ENCODE measurements at regions not wholly inside any gene's neighbourhood (a gene's known extent, or its start where the extent isn't known, plus 50 kb on each side); places are given as distances from the start of the nearest gene placed in this dataset.
"Not testable (repeated sequence)": the region's sequence is repeated elsewhere in the genome, so short reads cannot be mapped to it uniquely, and the experiment has no call there.

DNA sequence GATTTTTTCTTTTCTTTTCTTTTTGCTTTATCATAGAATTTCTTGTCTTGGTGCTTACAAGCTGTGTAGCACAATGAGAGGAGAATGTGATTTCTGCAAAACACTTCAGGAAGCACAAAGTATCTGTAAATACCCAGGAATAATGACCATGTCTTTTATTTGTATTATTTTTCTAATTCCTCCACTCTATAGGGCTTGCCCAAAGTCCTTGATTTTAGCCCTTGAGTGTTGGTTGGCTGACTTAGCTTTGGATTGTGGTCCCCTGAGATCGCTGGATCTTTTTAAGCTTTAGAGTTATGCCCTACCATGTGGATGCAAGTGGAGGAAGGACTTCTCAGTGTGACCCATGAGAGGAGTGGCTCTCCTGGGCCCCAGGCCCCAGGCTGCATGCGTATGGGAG, 52.2 kb downstream of the HOXC4 start:
- DNase-seq, result not testable (repeated sequence)

DNA sequence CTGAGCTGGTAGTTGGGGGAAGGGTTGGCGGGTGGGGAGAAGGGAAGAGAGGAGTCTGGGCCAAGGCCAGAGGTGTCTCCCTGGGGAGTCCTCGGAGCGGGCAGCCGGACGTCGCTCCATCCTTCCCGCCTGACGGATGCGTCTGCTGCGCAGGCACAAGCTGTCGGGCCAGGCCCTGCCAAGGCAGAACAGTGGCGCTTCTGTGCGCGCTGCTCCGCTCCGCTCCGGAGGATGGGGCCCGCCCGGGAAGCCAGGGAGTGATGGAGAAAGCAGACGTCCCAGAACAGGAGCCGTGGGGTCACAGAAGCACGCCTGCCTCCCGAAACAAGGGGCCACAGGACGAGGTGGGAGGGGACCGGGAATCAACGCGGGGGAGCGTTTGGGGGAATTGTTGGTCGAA, 52.6 kb downstream of the HOXC4 start:
- DNase-seq, result not testable (repeated sequence)

- DNase-seq, result peak; percentile 10
These were observed 53.4 kb downstream of the HOXC4 start for GRCh38 chr12:54106803-54107579.

GRCh38 chr12:54112336-54112735, 58.7 kb downstream of the HOXC4 start:
- peak; percentile 70 for DNase-seq

GRCh38 chr12:54116055-54116454, 62.4 kb downstream of the HOXC4 start:
- DNase-seq, result not testable (repeated sequence)

GRCh38 chr12:54117392-54117791, 63.8 kb downstream of the HOXC4 start:
- not testable (repeated sequence) for DNase-seq

GRCh38 chr12:54119082-54119481, 65.4 kb downstream of the HOXC4 start:
- not testable (repeated sequence) for DNase-seq

DNA sequence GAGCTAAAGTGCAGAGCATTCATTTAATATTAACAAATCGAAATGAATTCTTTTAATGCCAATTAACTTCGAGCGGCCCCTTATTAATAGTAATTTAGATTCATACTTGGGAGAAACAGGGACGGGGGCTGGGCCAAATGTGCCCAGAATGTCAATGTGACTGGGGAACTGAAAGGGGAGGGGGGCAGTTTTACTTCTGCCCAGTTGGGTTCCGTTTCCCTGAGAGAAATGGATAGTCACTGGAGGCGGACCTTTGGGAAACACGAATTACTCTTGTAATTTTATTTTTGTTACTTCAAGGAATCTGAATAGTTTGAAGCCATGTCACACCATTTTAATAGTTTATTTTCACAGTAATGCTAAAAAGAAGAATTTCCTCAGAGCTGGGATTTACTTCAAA, 64.8 kb downstream of the SMUG1 start:
- not testable (repeated sequence) for DNase-seq

GRCh38 chr12:54125708-54126028, 63.1 kb downstream of the SMUG1 start:
- not testable (repeated sequence) for DNase-seq

DNA sequence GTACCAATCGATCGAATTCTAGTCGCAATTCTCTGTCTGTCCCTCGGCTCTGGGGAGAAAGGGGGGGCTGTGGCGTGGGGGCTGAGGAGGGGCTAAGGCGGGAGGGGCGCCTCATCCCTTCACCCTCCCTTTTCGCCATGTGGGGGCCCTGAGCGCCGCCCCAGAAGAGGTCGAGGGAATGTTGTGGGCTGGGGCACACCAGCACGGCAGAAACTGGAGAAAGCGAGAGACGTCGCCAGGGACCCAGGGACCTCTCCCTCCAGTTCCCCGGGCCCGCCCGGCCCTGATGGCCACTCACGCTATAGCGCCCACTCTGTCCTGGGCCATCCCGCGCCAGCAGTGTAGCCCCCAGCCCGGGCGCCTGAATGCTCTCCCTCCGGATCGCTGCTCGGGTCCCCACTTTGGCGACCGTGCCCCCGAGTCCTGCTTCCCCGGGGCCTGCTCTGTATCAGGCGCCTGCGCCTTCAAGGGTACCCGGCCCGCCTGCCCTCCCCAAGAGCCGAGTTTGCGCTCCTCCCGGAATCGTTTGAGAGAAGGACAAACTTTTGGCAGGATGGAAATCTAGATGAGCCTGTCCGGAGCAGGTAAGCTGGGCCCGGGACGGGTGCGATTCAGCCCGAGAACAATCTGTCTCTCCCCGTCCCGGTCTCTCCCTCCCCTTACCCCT, 62.6 kb downstream of the SMUG1 start:
- DNase-seq, result no peak

GRCh38 chr12:54126696-54127537, 61.9 kb downstream of the SMUG1 start:
- DNase-seq, result no peak

DNA sequence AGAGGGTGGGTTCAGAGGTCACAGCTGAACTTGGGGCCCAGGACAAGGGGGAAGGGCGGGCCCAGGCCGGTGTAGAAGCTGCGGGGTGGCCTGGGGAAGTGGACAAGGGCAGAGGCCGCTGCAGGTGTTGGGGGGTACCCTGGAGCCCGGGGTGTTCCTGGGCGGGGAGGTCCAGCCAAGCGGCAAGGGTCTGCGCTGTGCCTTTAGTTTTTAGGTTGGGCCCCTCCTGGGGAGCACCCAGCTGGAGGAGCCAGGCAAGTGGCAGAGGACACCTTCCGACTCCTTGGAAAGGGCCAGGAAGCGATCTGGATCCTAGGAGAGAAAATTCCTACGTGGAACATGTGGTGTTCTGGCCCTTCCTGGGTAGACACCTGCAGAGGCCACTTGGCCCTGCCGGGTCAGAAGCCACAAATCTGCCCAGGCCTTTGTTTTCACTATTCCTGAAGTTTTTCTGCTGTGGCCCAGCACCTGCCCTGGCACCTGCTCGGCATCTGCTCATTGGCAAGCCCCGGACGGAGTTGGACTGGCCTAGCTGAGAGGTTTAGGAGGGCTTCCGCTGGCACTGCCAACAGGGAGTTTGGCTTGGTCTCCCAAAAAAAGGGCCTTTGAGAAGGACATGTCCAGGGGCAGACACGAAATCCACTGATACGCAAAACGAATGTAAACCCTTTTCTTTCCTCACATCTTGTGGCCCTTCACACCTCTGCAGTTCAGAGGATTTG, 61.1 kb downstream of the SMUG1 start:
- no peak for DNase-seq

DNA sequence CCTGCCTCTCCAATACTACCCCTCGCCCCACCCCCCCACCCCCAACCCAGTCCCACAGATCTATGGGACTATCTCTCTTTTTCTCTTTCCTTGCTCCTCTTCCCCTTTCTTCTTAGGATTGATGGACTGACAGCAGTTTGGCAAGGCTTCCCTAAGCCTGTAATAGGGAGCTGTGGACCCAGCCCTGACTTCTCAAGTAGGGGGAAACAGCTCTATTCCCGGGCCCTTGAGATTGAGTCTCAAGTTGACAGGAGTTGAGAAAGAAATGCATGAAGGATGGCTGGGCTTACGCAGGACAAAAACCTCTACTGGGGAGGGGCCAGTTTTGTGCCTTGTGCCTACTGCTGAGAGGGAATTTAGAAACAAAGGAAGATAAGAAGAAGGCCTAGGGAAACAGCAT, 60.4 kb downstream of the SMUG1 start:
- no peak for DNase-seq

DNA sequence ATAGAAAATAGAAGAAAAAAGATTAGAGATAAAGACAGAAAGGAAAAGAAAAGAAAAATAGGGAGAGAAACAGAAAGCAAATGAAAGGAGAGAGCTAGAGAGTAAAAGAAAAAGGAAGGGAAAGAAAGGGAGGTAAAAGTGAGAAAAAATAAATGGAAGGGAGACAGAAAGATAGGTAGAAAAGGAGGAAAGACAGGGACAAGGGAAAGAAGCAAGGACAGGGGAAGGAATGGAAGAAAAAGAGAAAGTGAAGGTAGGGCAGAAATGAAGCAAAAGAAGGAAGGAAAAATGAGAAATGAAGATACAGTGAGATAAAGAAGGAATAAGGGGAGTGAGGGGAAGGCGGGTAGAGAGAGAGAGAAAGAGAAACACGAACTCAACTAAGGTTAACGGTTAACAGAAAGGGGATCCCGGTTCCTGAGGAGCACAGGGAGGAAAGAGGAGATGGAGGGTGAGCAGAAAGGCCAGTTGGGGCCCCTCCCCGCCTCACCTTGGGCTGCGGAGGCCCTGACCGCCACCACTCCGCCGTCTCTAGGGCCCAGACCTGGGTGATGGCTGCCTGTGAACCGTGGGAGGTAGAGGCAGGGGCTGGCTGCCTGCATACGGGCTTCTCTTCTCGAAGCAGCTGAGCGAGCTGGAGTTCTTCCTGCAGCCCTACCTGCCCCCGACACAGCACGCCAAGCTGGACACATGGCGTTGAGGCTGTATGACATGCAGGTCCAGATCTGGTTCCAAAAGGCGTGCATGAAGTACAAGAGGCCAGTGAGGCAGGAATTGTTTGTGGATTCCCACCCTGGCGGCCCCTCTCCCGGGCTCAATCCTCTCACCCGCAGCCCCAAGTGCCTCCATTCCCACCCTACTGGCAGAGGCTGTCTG, 59.5 kb downstream of the SMUG1 start:
- DNase-seq, result no peak

Measured in NCI-H1694 treated with DMSO at 0.1 percent for 48 hours (cell line).